Heart left ventricle (tissue), 16 donors: ENCODE measurements at regions not wholly inside any gene's neighbourhood (a gene's known extent, or its start where the extent isn't known, plus 50 kb on each side); places are given as distances from the start of the nearest gene placed in this dataset.

Experiments used
- ATAC-seq, 4 donors: fragments of 200-7000 bp; cut with Tn5 transposase; one replicate each; pipeline ENCODE4 v1.9.1; 2020 to 2022; ENCODE audit warnings: moderate library complexity in 4 of 4, mild to moderate bottlenecking in 3 of 4, moderate number of reproducible peaks in 1 of 4
- DNase-seq, 5 donors: peaks; one replicate each; pipeline ENCODE4 v3.0.0-alpha.2; 2020
- H3K27ac ChIP-seq, 12 donors: fragments of 200-600 bp; sonication (generic) in 4 of 12; one replicate each; pipeline versions ENCODE4 v1.5.0 to v1.8.0; 2016 to 2022; ENCODE audit warnings: mild to moderate bottlenecking in 2 of 12
- H3K27me3 ChIP-seq, 9 donors: fragments of 200-600 bp; sonication (generic) in 2 of 9; one replicate each; pipeline versions ENCODE4 v1.5.1 to v1.8.0; 2016 to 2022; ENCODE audit warnings: mild to moderate bottlenecking in 3 of 9
- H3K36me3 ChIP-seq, 9 donors: fragments of 200-600 bp; sonication (generic) in 2 of 9; one replicate each; pipeline versions ENCODE4 v1.5.0 to v1.8.0; 2018 to 2022; ENCODE audit warnings: mild to moderate bottlenecking in 2 of 9
- H3K4me1 ChIP-seq, 12 donors: fragments of 200-600 bp; sonication (generic) in 4 of 12; one replicate each; pipeline versions ENCODE4 v1.5.0 to v1.8.0; 2016 to 2022; ENCODE audit warnings: mild to moderate bottlenecking in 3 of 12
- H3K4me3 ChIP-seq, 12 donors: fragments of 200-600 bp; sonication (generic) in 4 of 12; one replicate each; pipeline versions ENCODE4 v1.5.0 to v1.8.0; 2017 to 2022; ENCODE audit warnings: mild to moderate bottlenecking in 9 of 12, moderate library complexity in 4 of 12
- H3K9me3 ChIP-seq, 12 donors: fragments of 200-600 bp; sonication (generic) in 4 of 12; one replicate each; pipeline versions ENCODE4 v1.5.0 to v1.8.0; 2016 to 2022; ENCODE audit warnings: mild to moderate bottlenecking in 1 of 12
- CTCF ChIP-seq, 12 donors: fragments of 200-600 bp; sonication (generic) in 4 of 12; IDR thresholded peaks; one replicate each; pipeline versions ENCODE4 v1.5.0 to v1.8.0; 2018 to 2022; ENCODE audit warnings: antibody characterized with exemption in 12 of 12, mild to moderate bottlenecking in 5 of 12
- POLR2A ChIP-seq, 2 donors: fragments of 450-650 bp; IDR thresholded peaks; one replicate each; pipeline ENCODE4 v1.6.1; 2017; ENCODE audit warnings: antibody characterized with exemption in 2 of 2, mild to moderate bottlenecking in 2 of 2, moderate library complexity in 2 of 2
- WGBS, 4 donors: extraction: QIAGEN DNeasy Blood & Tissue Kit in 2 of 4; methylation state at CpG; one replicate each; pipeline versions ENCODE4 v1.1.5 to v1.1.7; 2013 to 2018; 5-methylcytosine and 5-hydroxymethylcytosine counted together
- intact Hi-C, 10 donors: fragments of 100-400 bp; cut with DNase I; formaldehyde crosslinking; loops; one replicate each; pipeline versions ENCODE4 v1.11.1 to v1.14.2; 2022
- donor health status: ischemic (EF 13 %, LVEDD 7.1; RV severe dilation, severe dysfunction).
- donor health status: healthy with polysubstance abuse.
- donor health status: DM: no; HTN: yes; CAD: no.
- donor health status: DM: no; HTN: no; CAD: no.
- donor health status: ischemic (EF 25% LVEDD 6.9; RV normal size, moderate dysfunction).
- donor health status: ischemic (EF 25% LVEDD 5.7; RV mildly dilated, moderate dysfunction).
- donor health status: healthy.
- donor health status: DM: yes; HTN: yes; CAD: no.
- donor health status: ischemic (EF 35%, LVEDD 5.7; RV mildly dilated, moderate dysfunction).
- donor health status: nonischemic (EF 11% LVEDD 7.7; RV severe dilation, severe dysfunction).
- donor health status: DM: yes; HTN: yes; CAD: no.
- donor health status: PGD.
- donor health status: ischemic (EF 29% LVEDD 5.4; RV normal size, mild dysfunction).
- donor health status: nonischemic (EF 23%, LVEDD 6.1; RV moderate dilation, normal function).

GRCh38 chr4:126144543-126145237 is 829.9 kb downstream of the FAT4 start:
- Histone ChIP-seq H3K4me1 (no peaks in the 10 kb centered on the region), H3K27ac (no peak overlapping the region), H3K27me3 (no peaks in the 10 kb centered on the region), H3K36me3 (no peaks in the 10 kb centered on the region), H3K4me3 (no peak overlapping the region), H3K9me3 (no peaks in the 10 kb centered on the region)
- TF ChIP-seq CTCF (IDR thresholded peaks at IDR 0.05): no peak
- 86 to 95% (median 93%) methylated on average over 1 of the region's 1 CpG for WGBS, 4 donors
- ATAC-seq (no peak), DNase-seq (no peak)
- intact Hi-C loops: no loop called here

- Histone ChIP-seq H3K27me3 (no peaks in the 10 kb centered on the region), H3K4me1 (no peaks in the 10 kb centered on the region), H3K36me3 (no peaks in the 10 kb centered on the region), H3K27ac (no peak overlapping the region), H3K9me3 (peaks cover 0 to 3% (median 0%) of the 10 kb centered on the region in 12 donors), H3K4me3 (no peak overlapping the region)
- TF ChIP-seq CTCF (IDR thresholded peaks at IDR 0.05): no peak
- no peak for TF ChIP-seq POLR2A (IDR thresholded peaks at IDR 0.05)
- intact Hi-C loops: no loop called here
- no peak for DNase-seq
- 34 to 85% (median 43%) methylated on average over 1 of the region's 1 CpG for WGBS, 4 donors
- no peak for ATAC-seq
Observed at GRCh38 chr4:126168484-126168883, 853.7 kb downstream of the FAT4 start.

- Histone ChIP-seq H3K27me3 (no peaks in the 10 kb centered on the region), H3K27ac (no peak overlapping the region), H3K36me3 (no peaks in the 10 kb centered on the region), H3K4me1 (no peaks in the 10 kb centered on the region), H3K9me3 (peaks cover 0 to 3% (median 0%) of the 10 kb centered on the region in 12 donors), H3K4me3 (no peak overlapping the region)
- DNase-seq (no peak), ATAC-seq (no peak)
- no peak for TF ChIP-seq POLR2A (IDR thresholded peaks at IDR 0.05)
- TF ChIP-seq CTCF (IDR thresholded peaks at IDR 0.05): no peak
- intact Hi-C loops: no loop called here
- WGBS, 4 donors: 71 to 82% (median 75%) methylated on average over 1 of the region's 1 CpG
Observed at GRCh38 chr4:126172126-126172525, 857.4 kb downstream of the FAT4 start.

GRCh38 chr4:126174627-126175026 is 859.9 kb downstream of the FAT4 start:
- 91 to 94% (median 92%) methylated on average over 2 of the region's 2 CpGs for WGBS, 4 donors
- ATAC-seq: no peak

More at GRCh38 chr4:126174627-126175026, 859.9 kb downstream of the FAT4 start:
- Histone ChIP-seq H3K4me1 (no peaks in the 10 kb centered on the region), H3K9me3 (peaks cover 0 to 3% (median 0%) of the 10 kb centered on the region in 12 donors), H3K27me3 (no peaks in the 10 kb centered on the region), H3K27ac (no peak overlapping the region), H3K4me3 (no peak overlapping the region), H3K36me3 (no peaks in the 10 kb centered on the region)
- intact Hi-C loops: no loop called here
- no peak for DNase-seq
- TF ChIP-seq POLR2A (IDR thresholded peaks at IDR 0.05) (no peak), CTCF (IDR thresholded peaks at IDR 0.05) (no peak)
